Colonic mucosa (tissue), 4 donors: ENCODE measurements at regions not wholly inside any gene's neighbourhood (a gene's known extent, or its start where the extent isn't known, plus 50 kb on each side); places are given as distances from the start of the nearest gene placed in this dataset.

Source experiments
- DNase-seq: peaks from one replicate; pipeline ENCODE4 v3.0.0-alpha.2; 2020
- H3K27ac ChIP-seq: fragments of 200-600 bp; one replicate; pipeline ENCODE4 v1.8.0; 2021
- H3K27me3 ChIP-seq: fragments of 200-600 bp; one replicate; pipeline ENCODE4 v1.8.0; 2021
- H3K36me3 ChIP-seq: fragments of 200-600 bp; one replicate; pipeline ENCODE4 v1.8.0; 2021
- H3K4me1 ChIP-seq: fragments of 200-600 bp; one replicate; pipeline ENCODE4 v1.8.0; 2021; ENCODE audit warnings: mild to moderate bottlenecking
- H3K4me3 ChIP-seq: fragments of 200-600 bp; one replicate; pipeline ENCODE4 v1.8.0; 2021
- H3K9ac ChIP-seq, 2 donors: one replicate each; pipeline ENCODE4 v1.7.0; 2013; ENCODE audit warnings: control low read depth in 2 of 2, low read depth in 2 of 2, low read length in 2 of 2
- H3K9me3 ChIP-seq: fragments of 200-600 bp; one replicate; pipeline ENCODE4 v1.8.0; 2021
- CTCF ChIP-seq: fragments of 200-600 bp; IDR thresholded peaks from one replicate; pipeline ENCODE4 v1.8.0; 2022; ENCODE audit warnings: antibody characterized with exemption, mild to moderate bottlenecking
- intact Hi-C: fragments of 100-400 bp; cut with DNase I; formaldehyde crosslinking; loops from one replicate; pipeline ENCODE4 v1.14.1; 2022
- donor health status: healthy.
- donor health status: DM: no; HTN: no; CAD: no.
- donor health status: DM: no; HTN: no; CAD: no.

- Histone ChIP-seq H3K36me3 (no peaks in the 10 kb centered on the region), H3K27me3 (no peaks in the 10 kb centered on the region), H3K4me3 (no peak overlapping the region), H3K9me3 (no peaks in the 10 kb centered on the region), H3K9ac (no peak overlapping the region), H3K4me1 (no peaks in the 10 kb centered on the region), H3K27ac (no peak overlapping the region)
- intact Hi-C loops = no loop called here
- TF ChIP-seq CTCF = no peak
- no peak for DNase-seq
These were observed 498.5 kb downstream of the QKI start for GRCh38 chr6:163913045-163913444.

GRCh38 chr6:163906006-163906710, 491.6 kb downstream of the QKI start:
- no peak overlapping the region for H3K4me3 ChIP-seq
- H3K36me3 ChIP-seq = no peaks in the 10 kb centered on the region
- no peak overlapping the region for H3K27ac ChIP-seq
- H3K9me3 ChIP-seq = no peaks in the 10 kb centered on the region
- DNase-seq = no peak
- intact Hi-C loops = no loop called here
- H3K9ac ChIP-seq = no peak overlapping the region
- no peaks in the 10 kb centered on the region for H3K27me3 ChIP-seq
- no peak for TF ChIP-seq CTCF
- H3K4me1 ChIP-seq = no peaks in the 10 kb centered on the region

DNA sequence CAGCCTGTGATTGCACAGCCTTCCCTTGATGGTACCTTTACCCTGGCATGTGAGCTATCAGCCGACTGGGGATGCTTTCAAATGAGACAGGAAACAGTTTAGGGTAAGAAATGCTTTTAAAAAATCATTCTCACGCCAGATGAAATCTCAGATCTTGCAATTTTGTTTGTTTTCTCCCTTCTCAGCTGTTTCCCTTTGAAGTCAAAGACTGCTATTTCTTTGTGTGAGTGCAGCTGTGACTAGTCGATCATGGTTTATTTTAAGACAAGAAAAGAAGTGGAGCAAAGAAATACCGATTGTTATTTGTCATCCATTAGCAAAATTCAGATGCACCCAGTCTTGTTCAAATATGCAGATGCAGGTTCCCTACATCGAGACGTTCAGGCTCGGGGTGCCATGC, 489.7 kb downstream of the QKI start:
- H3K9me3 ChIP-seq = no peaks in the 10 kb centered on the region
- H3K9ac ChIP-seq = no peak overlapping the region
- H3K27ac ChIP-seq = no peak overlapping the region
- no peaks in the 10 kb centered on the region for H3K4me1 ChIP-seq
- no peaks in the 10 kb centered on the region for H3K36me3 ChIP-seq
- intact Hi-C loops = no loop called here
- no peak for TF ChIP-seq CTCF
- DNase-seq = no peak
- H3K27me3 ChIP-seq = no peaks in the 10 kb centered on the region
- no peak overlapping the region for H3K4me3 ChIP-seq

DNA sequence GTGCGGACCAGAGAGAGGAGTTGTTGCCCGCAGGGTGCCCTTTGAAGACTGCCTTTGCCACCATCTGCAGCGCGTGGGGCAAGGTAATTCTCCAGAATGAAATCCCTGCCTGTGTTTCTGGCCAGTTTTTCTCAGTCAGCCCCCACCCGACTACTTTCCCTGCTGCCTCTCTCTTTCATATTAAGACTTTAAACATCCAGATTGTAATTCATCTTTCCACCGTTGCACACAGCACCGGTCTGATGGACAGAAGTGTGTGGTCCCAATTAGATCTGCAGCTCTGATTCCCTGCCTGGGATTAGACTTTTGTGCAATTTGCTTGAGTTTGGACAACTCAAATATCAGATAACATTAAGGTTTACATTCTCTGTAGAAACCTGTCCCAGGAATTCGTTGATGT, 489.0 kb downstream of the QKI start:
- H3K9me3 ChIP-seq = no peaks in the 10 kb centered on the region
- intact Hi-C loops = no loop called here
- no peak for TF ChIP-seq CTCF

GRCh38 chr6:163902993-163903392, 488.5 kb downstream of the QKI start:
- intact Hi-C loops = no loop called here

More for the DNA sequence above, 489.0 kb downstream of the QKI start:
- no peaks in the 10 kb centered on the region for H3K27me3 ChIP-seq
- H3K4me1 ChIP-seq = no peaks in the 10 kb centered on the region
- DNase-seq = no peak
- no peaks in the 10 kb centered on the region for H3K36me3 ChIP-seq
- H3K4me3 ChIP-seq = no peak overlapping the region
- H3K27ac ChIP-seq = no peak overlapping the region
- no peak overlapping the region for H3K9ac ChIP-seq

More at GRCh38 chr6:163902993-163903392, 488.5 kb downstream of the QKI start:
- H3K9ac ChIP-seq = no peak overlapping the region
- no peak overlapping the region for H3K27ac ChIP-seq
- DNase-seq = no peak
- no peaks in the 10 kb centered on the region for H3K27me3 ChIP-seq
- no peak overlapping the region for H3K4me3 ChIP-seq
- TF ChIP-seq CTCF = no peak
- no peaks in the 10 kb centered on the region for H3K36me3 ChIP-seq
- no peaks in the 10 kb centered on the region for H3K9me3 ChIP-seq
- no peaks in the 10 kb centered on the region for H3K4me1 ChIP-seq
